Caco-2 (cell line): ENCODE measurements at regions not wholly inside any gene's neighbourhood (a gene's known extent, or its start where the extent isn't known, plus 50 kb on each side); places are given as distances from the start of the nearest gene placed in this dataset.

Source experiments
- BruUV-seq: library from RNA; stranded (reverse); fragments of 400-500 nt; replicated peaks from 2 replicates; lab custom pipeline; 2021; lab: Mats Ljungman, UMichigan
- CTCF ChIA-PET: fragments of 300-600 bp; sonication (Branson Sonifier 250); formaldehyde crosslinking; loops from one replicate; lab custom pipeline; 2022; ENCODE audit warnings: antibody characterized with exemption; lab: Charles Lee
- POLR2A ChIA-PET: fragments of 300-600 bp; sonication (Branson Sonifier 250); formaldehyde crosslinking; loops from one replicate; lab custom pipeline; 2022; ENCODE audit warnings: antibody characterized with exemption; lab: Charles Lee
- DNase-seq, 2 experiments: peaks; one replicate each; pipeline versions ENCODE4 v3.0.0 to v3.0.0-alpha.2; 2020 to 2022
- H3K27me3 ChIP-seq: replicated peaks from 2 replicates; pipeline ENCODE4 v1.6.0; 2011; ENCODE audit warnings: low read length; ENCODE audit not compliant: control insufficient read depth, insufficient read depth
- H3K36me3 ChIP-seq: 2 replicates; pipeline ENCODE4 v1.5.1; 2011; ENCODE audit warnings: low read length; ENCODE audit not compliant: control insufficient read depth, insufficient read depth
- H3K4me1 ChIP-seq: fragments of 250-450 bp; sonication (Bioruptor Pico); 2 replicates; pipeline ENCODE4 v1.5.1; 2020; ENCODE audit warnings: mild to moderate bottlenecking
- H3K4me3 ChIP-seq: 2 replicates; pipeline ENCODE4 v1.5.1; 2011; ENCODE audit warnings: low read depth, mild to moderate bottlenecking, control low read depth, low read length
- H3K9me3 ChIP-seq: fragments of 250-450 bp; sonication (Bioruptor Pico); 2 replicates; pipeline ENCODE4 v1.5.1; 2020; ENCODE audit warnings: mild to moderate bottlenecking, moderate library complexity
- H3K27ac Mint-ChIP-seq: one replicate; pipeline ENCODE4 v1.8.0; 2022; ENCODE audit warnings: mixed read lengths; ENCODE audit not compliant: unreplicated experiment
- H3K27me3 Mint-ChIP-seq: one replicate; pipeline ENCODE4 v1.8.0; 2022; ENCODE audit warnings: mixed read lengths; ENCODE audit not compliant: insufficient read depth, unreplicated experiment
- H3K36me3 Mint-ChIP-seq: one replicate; pipeline ENCODE4 v1.8.0; 2022; ENCODE audit warnings: mild to moderate bottlenecking, mixed read lengths; ENCODE audit not compliant: insufficient read depth, unreplicated experiment
- H3K4me1 Mint-ChIP-seq: one replicate; pipeline ENCODE4 v1.8.0; 2022; ENCODE audit warnings: low read depth, mixed read lengths; ENCODE audit not compliant: unreplicated experiment
- H3K4me3 Mint-ChIP-seq: one replicate; pipeline ENCODE4 v1.8.0; 2022; ENCODE audit warnings: mild to moderate bottlenecking, moderate library complexity, mixed read lengths; ENCODE audit not compliant: unreplicated experiment
- H3K9me3 Mint-ChIP-seq: one replicate; pipeline ENCODE4 v1.8.0; 2022; ENCODE audit warnings: mixed read lengths; ENCODE audit not compliant: unreplicated experiment
- CTCF ChIP-seq, 2 experiments: fragments of 200-600 bp in 1 of 2; IDR thresholded peaks; 1 replicate in 1 of 2; 2 replicates in 1 of 2; pipeline versions ENCODE4 v1.5.1 to v1.8.0; 2011 to 2022; ENCODE audit warnings: antibody characterized with exemption in 1 of 2, control low read depth in 1 of 2, inconsistent platforms in 1 of 2, low read depth in 1 of 2, low read length in 1 of 2, mild to moderate bottlenecking in 1 of 2, moderate library complexity in 1 of 2; ENCODE audit not compliant: insufficient read depth in 1 of 2, severe bottlenecking in 1 of 2, unreplicated experiment in 1 of 2
- intact Hi-C: fragments of 100-400 bp; cut with micrococcal nuclease; formaldehyde crosslinking; loops from one replicate; pipeline ENCODE4 v1.10.0; 2022; ENCODE audit not compliant: unreplicated experiment

GRCh38 chr2:45337481-45337880 lies 273.6 kb downstream of the SRBD1 start:
- Mint-ChIP-seq H3K27ac (no peak overlapping the region), H3K9me3 (peaks cover 9% of the 10 kb centered on the region), H3K36me3 (no peaks in the 10 kb centered on the region), H3K27me3 (peaks cover 4% of the 10 kb centered on the region), H3K4me1 (peaks cover 6% of the 10 kb centered on the region), H3K4me3 (no peak overlapping the region)
- TF ChIP-seq CTCF (IDR thresholded peaks at IDR 0.05; ENCODE audit: insufficient read depth in 1 of 2, low read depth in 1 of 2, low read length in 1 of 2, severe bottlenecking in 1 of 2, unreplicated experiment in 1 of 2), result no peak
- ChIA-PET POLR2A (no interaction called here), CTCF (no interaction called here)
- DNase-seq, result no peak
- intact Hi-C loops, result no loop called here
- H3K9me3 ChIP-seq, result no peaks in the 10 kb centered on the region
- no peaks in the 10 kb centered on the region for H3K4me1 ChIP-seq
- no peaks in the 10 kb centered on the region for H3K27me3 ChIP-seq
- no peaks in the 10 kb centered on the region for H3K36me3 ChIP-seq
- no peak overlapping the region for H3K4me3 ChIP-seq
- BruUV-seq, result no TSS peak

GRCh38 chr2:45334205-45334604 lies 276.9 kb downstream of the SRBD1 start:
- Histone ChIP-seq H3K27me3 (no peaks in the 10 kb centered on the region), H3K36me3 (no peaks in the 10 kb centered on the region), H3K9me3 (no peaks in the 10 kb centered on the region), H3K4me3 (no peak overlapping the region), H3K4me1 (no peaks in the 10 kb centered on the region)
- Mint-ChIP-seq H3K9me3 (peaks cover 9% of the 10 kb centered on the region), H3K4me3 (no peak overlapping the region), H3K27ac (no peak overlapping the region), H3K27me3 (peaks cover 4% of the 10 kb centered on the region), H3K4me1 (peaks cover 6% of the 10 kb centered on the region), H3K36me3 (no peaks in the 10 kb centered on the region)
- no peak for DNase-seq
- BruUV-seq, result no TSS peak
- TF ChIP-seq CTCF (IDR thresholded peaks at IDR 0.05; ENCODE audit: insufficient read depth in 1 of 2, low read depth in 1 of 2, low read length in 1 of 2, severe bottlenecking in 1 of 2, unreplicated experiment in 1 of 2), result no peak
- intact Hi-C loops, result no loop called here
- ChIA-PET CTCF (no interaction called here), POLR2A (interaction anchor here (0.6 kb wide), 1 partner anchor 105 kb away, joined by 3 read pairs; no protein-coding TSS in a partner anchor)

- H3K36me3 ChIP-seq, result no peaks in the 10 kb centered on the region
- DNase-seq, result no peak
- peaks cover 6% of the 10 kb centered on the region for H3K4me1 Mint-ChIP-seq
- intact Hi-C loops, result no loop called here
- ChIA-PET POLR2A (no interaction called here), CTCF (interaction anchor here (0.6 kb wide), 1 partner anchor 121 kb away, joined by 4 read pairs; no protein-coding TSS in a partner anchor)
- BruUV-seq, result no TSS peak
- no peaks in the 10 kb centered on the region for H3K9me3 Mint-ChIP-seq
- H3K4me3 ChIP-seq, result no peak overlapping the region
- H3K27ac Mint-ChIP-seq, result peak overlapping the region; percentile 38
- no peaks in the 10 kb centered on the region for H3K27me3 Mint-ChIP-seq
- no peaks in the 10 kb centered on the region for H3K36me3 Mint-ChIP-seq
- no peaks in the 10 kb centered on the region for H3K27me3 ChIP-seq
- no peaks in the 10 kb centered on the region for H3K4me1 ChIP-seq
- TF ChIP-seq CTCF (IDR thresholded peaks at IDR 0.05; ENCODE audit: insufficient read depth in 1 of 2, low read depth in 1 of 2, low read length in 1 of 2, severe bottlenecking in 1 of 2, unreplicated experiment in 1 of 2), result no peak
- H3K9me3 ChIP-seq, result no peaks in the 10 kb centered on the region
- H3K4me3 Mint-ChIP-seq, result no peak overlapping the region
These were observed 278.5 kb downstream of the SRBD1 start for GRCh38 chr2:45332567-45332966.
